ENCODE measurements at regions not wholly inside any gene's neighbourhood (a gene's known extent, or its start where the extent isn't known, plus 50 kb on each side); places are given as distances from the start of the nearest gene placed in this dataset.

DNA sequence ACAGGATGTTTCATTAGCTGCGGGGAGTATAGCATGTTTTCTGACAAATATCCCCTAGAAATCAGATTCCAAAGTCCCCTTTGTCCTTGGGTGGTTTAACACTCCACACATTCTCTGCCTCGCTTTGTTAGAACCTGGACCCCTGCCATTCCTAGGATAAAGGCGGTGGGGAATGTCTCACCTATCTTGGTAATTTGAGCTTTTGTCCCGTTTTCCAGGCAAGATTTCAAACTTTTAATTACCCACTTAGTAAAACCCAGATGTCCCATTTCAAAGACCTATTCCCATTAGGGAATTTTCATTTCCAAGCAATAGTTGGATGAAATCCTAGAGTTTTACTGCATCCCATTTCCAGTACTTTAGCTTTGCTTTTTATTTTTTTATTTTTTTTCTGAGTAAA, 501.0 kb upstream of the MAP3K7 start (continued):
- TF ChIP-seq, protein P1, sequence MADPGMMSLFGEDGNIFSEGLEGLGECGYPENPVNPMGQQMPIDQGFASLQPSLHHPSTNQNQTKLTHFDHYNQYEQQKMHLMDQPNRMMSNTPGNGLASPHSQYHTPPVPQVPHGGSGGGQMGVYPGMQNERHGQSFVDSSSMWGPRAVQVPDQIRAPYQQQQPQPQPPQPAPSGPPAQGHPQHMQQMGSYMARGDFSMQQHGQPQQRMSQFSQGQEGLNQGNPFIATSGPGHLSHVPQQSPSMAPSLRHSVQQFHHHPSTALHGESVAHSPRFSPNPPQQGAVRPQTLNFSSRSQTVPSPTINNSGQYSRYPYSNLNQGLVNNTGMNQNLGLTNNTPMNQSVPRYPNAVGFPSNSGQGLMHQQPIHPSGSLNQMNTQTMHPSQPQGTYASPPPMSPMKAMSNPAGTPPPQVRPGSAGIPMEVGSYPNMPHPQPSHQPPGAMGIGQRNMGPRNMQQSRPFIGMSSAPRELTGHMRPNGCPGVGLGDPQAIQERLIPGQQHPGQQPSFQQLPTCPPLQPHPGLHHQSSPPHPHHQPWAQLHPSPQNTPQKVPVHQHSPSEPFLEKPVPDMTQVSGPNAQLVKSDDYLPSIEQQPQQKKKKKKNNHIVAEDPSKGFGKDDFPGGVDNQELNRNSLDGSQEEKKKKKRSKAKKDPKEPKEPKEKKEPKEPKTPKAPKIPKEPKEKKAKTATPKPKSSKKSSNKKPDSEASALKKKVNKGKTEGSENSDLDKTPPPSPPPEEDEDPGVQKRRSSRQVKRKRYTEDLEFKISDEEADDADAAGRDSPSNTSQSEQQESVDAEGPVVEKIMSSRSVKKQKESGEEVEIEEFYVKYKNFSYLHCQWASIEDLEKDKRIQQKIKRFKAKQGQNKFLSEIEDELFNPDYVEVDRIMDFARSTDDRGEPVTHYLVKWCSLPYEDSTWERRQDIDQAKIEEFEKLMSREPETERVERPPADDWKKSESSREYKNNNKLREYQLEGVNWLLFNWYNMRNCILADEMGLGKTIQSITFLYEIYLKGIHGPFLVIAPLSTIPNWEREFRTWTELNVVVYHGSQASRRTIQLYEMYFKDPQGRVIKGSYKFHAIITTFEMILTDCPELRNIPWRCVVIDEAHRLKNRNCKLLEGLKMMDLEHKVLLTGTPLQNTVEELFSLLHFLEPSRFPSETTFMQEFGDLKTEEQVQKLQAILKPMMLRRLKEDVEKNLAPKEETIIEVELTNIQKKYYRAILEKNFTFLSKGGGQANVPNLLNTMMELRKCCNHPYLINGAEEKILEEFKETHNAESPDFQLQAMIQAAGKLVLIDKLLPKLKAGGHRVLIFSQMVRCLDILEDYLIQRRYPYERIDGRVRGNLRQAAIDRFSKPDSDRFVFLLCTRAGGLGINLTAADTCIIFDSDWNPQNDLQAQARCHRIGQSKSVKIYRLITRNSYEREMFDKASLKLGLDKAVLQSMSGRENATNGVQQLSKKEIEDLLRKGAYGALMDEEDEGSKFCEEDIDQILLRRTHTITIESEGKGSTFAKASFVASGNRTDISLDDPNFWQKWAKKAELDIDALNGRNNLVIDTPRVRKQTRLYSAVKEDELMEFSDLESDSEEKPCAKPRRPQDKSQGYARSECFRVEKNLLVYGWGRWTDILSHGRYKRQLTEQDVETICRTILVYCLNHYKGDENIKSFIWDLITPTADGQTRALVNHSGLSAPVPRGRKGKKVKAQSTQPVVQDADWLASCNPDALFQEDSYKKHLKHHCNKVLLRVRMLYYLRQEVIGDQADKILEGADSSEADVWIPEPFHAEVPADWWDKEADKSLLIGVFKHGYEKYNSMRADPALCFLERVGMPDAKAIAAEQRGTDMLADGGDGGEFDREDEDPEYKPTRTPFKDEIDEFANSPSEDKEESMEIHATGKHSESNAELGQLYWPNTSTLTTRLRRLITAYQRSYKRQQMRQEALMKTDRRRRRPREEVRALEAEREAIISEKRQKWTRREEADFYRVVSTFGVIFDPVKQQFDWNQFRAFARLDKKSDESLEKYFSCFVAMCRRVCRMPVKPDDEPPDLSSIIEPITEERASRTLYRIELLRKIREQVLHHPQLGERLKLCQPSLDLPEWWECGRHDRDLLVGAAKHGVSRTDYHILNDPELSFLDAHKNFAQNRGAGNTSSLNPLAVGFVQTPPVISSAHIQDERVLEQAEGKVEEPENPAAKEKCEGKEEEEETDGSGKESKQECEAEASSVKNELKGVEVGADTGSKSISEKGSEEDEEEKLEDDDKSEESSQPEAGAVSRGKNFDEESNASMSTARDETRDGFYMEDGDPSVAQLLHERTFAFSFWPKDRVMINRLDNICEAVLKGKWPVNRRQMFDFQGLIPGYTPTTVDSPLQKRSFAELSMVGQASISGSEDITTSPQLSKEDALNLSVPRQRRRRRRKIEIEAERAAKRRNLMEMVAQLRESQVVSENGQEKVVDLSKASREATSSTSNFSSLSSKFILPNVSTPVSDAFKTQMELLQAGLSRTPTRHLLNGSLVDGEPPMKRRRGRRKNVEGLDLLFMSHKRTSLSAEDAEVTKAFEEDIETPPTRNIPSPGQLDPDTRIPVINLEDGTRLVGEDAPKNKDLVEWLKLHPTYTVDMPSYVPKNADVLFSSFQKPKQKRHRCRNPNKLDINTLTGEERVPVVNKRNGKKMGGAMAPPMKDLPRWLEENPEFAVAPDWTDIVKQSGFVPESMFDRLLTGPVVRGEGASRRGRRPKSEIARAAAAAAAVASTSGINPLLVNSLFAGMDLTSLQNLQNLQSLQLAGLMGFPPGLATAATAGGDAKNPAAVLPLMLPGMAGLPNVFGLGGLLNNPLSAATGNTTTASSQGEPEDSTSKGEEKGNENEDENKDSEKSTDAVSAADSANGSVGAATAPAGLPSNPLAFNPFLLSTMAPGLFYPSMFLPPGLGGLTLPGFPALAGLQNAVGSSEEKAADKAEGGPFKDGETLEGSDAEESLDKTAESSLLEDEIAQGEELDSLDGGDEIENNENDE (IDR thresholded peaks at IDR 0.05; ENCODE audit: insufficient replicate concordance, low read length), result peak; percentile 67
- TF ChIP-seq NANOG (IDR thresholded peaks at IDR 0.05; ENCODE audit: insufficient read depth, low read depth, low read length, poor library complexity, severe bottlenecking), result peak; percentile 13
- peak; percentile 68; the same call in 1 of the 2 replicates for TF ChIP-seq TCF12 (IDR thresholded peaks at IDR 0.05; ENCODE audit: low read depth, low read length)
- TF ChIP-seq, protein P2, sequence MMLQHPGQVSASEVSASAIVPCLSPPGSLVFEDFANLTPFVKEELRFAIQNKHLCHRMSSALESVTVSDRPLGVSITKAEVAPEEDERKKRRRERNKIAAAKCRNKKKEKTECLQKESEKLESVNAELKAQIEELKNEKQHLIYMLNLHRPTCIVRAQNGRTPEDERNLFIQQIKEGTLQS (IDR thresholded peaks at IDR 0.05; ENCODE audit: insufficient read depth, low read depth, low read length), result no peak
- no peak for TF ChIP-seq SIX5 (IDR thresholded peaks at IDR 0.05; ENCODE audit: low read depth, low read length)

Measured in H1 (cell line).